Osteoblast (primary cell): ENCODE measurements at regions not wholly inside any gene's neighbourhood (a gene's known extent, or its start where the extent isn't known, plus 50 kb on each side); places are given as distances from the start of the nearest gene placed in this dataset.

Experiments used
- DNase-seq: peaks from one replicate; pipeline ENCODE4 v3.0.0; 2011; ENCODE audit warnings: low spot score, mixed read lengths; ENCODE audit not compliant: insufficient read length; ENCODE audit errors: missing footprints
- H2AFZ ChIP-seq: 2 replicates; pipeline ENCODE4 v1.6.0; 2011; ENCODE audit warnings: mild to moderate bottlenecking, low read length
- H3K27ac ChIP-seq: 2 replicates; pipeline ENCODE4 v1.5.1; 2011; ENCODE audit warnings: mild to moderate bottlenecking, low read depth, low read length, moderate library complexity
- H3K27me3 ChIP-seq: 2 replicates; pipeline ENCODE4 v1.6.0; 2012; ENCODE audit warnings: mild to moderate bottlenecking, control low read depth, inconsistent platforms, low read length, moderate library complexity; ENCODE audit not compliant: insufficient read depth
- H3K36me3 ChIP-seq: 2 replicates; pipeline ENCODE4 v1.5.1; 2011; ENCODE audit warnings: mild to moderate bottlenecking, low read length, control low read depth, moderate library complexity; ENCODE audit not compliant: insufficient read depth
- H3K4me1 ChIP-seq: 2 replicates; pipeline ENCODE4 v1.5.1; 2011; ENCODE audit warnings: mild to moderate bottlenecking, low read length, control low read depth, moderate library complexity; ENCODE audit not compliant: insufficient read depth
- H3K4me2 ChIP-seq: 2 replicates; pipeline ENCODE4 v1.6.0; 2011; ENCODE audit warnings: mild to moderate bottlenecking, low read length; ENCODE audit not compliant: insufficient read depth
- H3K4me3 ChIP-seq: fragments of 200-600 bp; sonication (generic); 3 replicates; pipeline ENCODE4 v1.5.1; 2012; ENCODE audit warnings: mild to moderate bottlenecking, low read length, inconsistent platforms; ENCODE audit not compliant: insufficient read depth
- H3K79me2 ChIP-seq: 2 replicates; pipeline ENCODE4 v1.6.0; 2012; ENCODE audit warnings: mild to moderate bottlenecking, low read length, control low read depth, inconsistent platforms; ENCODE audit not compliant: insufficient read depth
- H3K9me3 ChIP-seq: 2 replicates; pipeline ENCODE4 v1.5.1; 2011; ENCODE audit warnings: low read depth, low read length, control low read depth
- H4K20me1 ChIP-seq: 2 replicates; pipeline ENCODE4 v1.6.0; 2012; ENCODE audit warnings: mild to moderate bottlenecking, low read length, control low read depth; ENCODE audit not compliant: insufficient read depth
- TF ChIP-seq, protein P1 (sequence below): IDR thresholded peaks from 2 replicates; pipeline ENCODE4 v1.5.1; 2011; ENCODE audit warnings: mild to moderate bottlenecking, low read depth, low read length, moderate library complexity; ENCODE audit errors: extremely low read depth

DNA sequence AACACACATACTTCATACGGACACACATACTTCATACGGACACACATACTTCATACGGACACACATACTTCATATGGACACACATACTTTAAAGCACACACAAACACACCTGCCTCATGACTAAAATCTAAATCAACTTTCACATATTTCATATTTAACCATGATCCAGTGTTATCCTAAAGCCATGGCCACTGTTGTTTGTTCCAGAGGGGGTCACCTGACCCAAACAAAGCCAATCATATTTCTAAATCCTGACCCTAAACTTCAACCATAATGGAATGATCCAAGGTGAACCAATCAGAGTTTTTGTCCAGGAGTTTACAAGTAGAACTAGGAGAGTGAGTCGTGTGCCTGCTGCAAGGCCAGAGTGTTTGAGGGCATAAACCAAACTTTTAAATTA lies 97.2 kb upstream of the KIT start:
- Histone ChIP-seq H3K27ac (no peak overlapping the region), H2AFZ (no peak overlapping the region), H3K4me1 (no peaks in the 10 kb centered on the region), H3K79me2 (no peaks in the 10 kb centered on the region), H3K36me3 (no peaks in the 10 kb centered on the region), H3K4me2 (no peak overlapping the region), H3K9me3 (no peaks in the 10 kb centered on the region), H3K27me3 (no peaks in the 10 kb centered on the region), H4K20me1 (no peaks in the 10 kb centered on the region), H3K4me3 (no peak overlapping the region)
- TF ChIP-seq, protein P1, sequence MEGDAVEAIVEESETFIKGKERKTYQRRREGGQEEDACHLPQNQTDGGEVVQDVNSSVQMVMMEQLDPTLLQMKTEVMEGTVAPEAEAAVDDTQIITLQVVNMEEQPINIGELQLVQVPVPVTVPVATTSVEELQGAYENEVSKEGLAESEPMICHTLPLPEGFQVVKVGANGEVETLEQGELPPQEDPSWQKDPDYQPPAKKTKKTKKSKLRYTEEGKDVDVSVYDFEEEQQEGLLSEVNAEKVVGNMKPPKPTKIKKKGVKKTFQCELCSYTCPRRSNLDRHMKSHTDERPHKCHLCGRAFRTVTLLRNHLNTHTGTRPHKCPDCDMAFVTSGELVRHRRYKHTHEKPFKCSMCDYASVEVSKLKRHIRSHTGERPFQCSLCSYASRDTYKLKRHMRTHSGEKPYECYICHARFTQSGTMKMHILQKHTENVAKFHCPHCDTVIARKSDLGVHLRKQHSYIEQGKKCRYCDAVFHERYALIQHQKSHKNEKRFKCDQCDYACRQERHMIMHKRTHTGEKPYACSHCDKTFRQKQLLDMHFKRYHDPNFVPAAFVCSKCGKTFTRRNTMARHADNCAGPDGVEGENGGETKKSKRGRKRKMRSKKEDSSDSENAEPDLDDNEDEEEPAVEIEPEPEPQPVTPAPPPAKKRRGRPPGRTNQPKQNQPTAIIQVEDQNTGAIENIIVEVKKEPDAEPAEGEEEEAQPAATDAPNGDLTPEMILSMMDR = no peak
- no peak for DNase-seq

DNA sequence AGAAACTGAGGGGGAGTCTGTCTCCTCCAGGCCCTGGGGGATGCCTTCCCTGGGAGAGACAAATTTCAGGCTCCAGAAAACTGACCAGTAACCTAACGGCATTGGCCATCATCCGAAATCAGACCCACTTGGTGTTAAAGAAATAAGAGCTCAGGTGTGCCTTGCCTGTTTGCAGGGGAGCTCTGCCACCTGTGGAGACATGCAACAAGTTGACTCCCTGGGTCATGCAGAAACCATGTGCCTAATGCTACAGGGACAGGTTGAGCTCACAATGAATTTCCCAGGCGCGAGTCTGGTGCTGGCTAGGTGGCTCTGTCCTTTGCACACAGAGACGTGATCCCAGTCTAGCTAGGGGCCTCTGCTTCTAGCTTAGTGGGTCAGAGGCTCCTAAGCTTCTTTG lies 95.8 kb upstream of the KIT start:
- Histone ChIP-seq H2AFZ (no peak overlapping the region), H3K4me2 (no peak overlapping the region), H3K79me2 (no peaks in the 10 kb centered on the region), H3K9me3 (no peaks in the 10 kb centered on the region), H4K20me1 (no peaks in the 10 kb centered on the region), H3K27me3 (no peaks in the 10 kb centered on the region), H3K4me3 (no peak overlapping the region), H3K27ac (no peak overlapping the region), H3K4me1 (no peaks in the 10 kb centered on the region), H3K36me3 (no peaks in the 10 kb centered on the region)
- DNase-seq = no peak
- TF ChIP-seq, protein P1 = no peak

DNA sequence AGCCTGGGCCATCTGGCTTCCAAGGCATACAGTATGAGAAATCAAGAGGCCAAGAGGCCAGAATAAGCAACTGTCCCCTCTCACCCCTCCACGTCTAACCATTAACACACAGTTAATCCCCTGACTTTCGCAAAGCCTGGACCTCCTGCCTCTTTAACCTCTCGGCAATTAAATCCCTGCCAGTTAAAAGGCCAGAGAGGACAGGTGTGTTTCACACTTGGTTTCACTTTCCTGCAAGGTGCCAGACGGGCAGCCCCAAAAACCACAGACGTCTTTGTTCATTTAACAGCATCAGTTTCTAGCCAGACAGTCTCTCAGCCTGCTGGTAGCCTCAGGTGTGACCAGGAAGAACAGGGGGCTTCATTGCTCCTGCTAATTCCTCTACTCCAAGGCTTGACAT lies 91.1 kb upstream of the KIT start:
- Histone ChIP-seq H3K9me3 (no peaks in the 10 kb centered on the region), H3K27me3 (no peaks in the 10 kb centered on the region), H3K4me3 (no peak overlapping the region), H3K27ac (no peak overlapping the region), H4K20me1 (no peaks in the 10 kb centered on the region), H3K79me2 (no peaks in the 10 kb centered on the region), H3K36me3 (no peaks in the 10 kb centered on the region), H3K4me2 (no peak overlapping the region), H2AFZ (no peak overlapping the region), H3K4me1 (peaks cover 9% of the 10 kb centered on the region)
- TF ChIP-seq, protein P1 = no peak
- no peak for DNase-seq

DNA sequence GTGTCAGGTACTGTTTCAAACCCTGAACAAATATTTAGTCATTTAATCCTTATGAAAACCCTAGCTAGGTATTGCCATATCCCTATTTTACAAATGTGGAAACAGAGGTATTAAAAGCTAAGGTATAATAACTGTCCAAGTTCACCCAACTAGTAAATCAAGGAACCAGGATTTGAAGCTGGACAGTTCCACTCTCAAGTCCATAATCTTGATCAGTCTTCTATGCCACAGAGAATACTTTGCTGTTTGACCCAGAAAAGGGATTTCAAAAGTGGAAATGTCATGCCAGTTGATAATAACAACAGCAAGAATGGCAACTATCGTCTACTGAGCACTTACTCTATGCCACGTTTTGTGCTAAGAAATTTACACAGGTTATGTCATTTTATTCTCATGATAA lies 90.4 kb upstream of the KIT start:
- Histone ChIP-seq H3K27me3 (no peaks in the 10 kb centered on the region), H4K20me1 (no peaks in the 10 kb centered on the region), H3K79me2 (no peaks in the 10 kb centered on the region), H3K4me2 (no peak overlapping the region), H3K4me3 (no peak overlapping the region), H3K4me1 (peaks cover 9% of the 10 kb centered on the region), H3K9me3 (no peaks in the 10 kb centered on the region), H3K27ac (no peak overlapping the region), H2AFZ (no peak overlapping the region), H3K36me3 (no peaks in the 10 kb centered on the region)
- TF ChIP-seq, protein P1 = no peak
- DNase-seq = no peak
